Uterus (tissue), 3 donors: ENCODE measurements at regions not wholly inside any gene's neighbourhood (a gene's known extent, or its start where the extent isn't known, plus 50 kb on each side); places are given as distances from the start of the nearest gene placed in this dataset. TPM values are rescaled to one million over a fixed set of nuclear protein-coding genes. Genes with fewer than 3 reads are reported as not detected.

Experiments used
- DNase-seq, 2 donors: peaks; one replicate each; pipeline ENCODE4 v3.0.0-alpha.2; 2019 to 2020
- H3K27ac ChIP-seq, 2 donors: fragments of 200-600 bp; sonication (generic); 1 replicate in 1 of 2; 2 replicates in 1 of 2; pipeline ENCODE4 v1.5.1; 2016 to 2018
- H3K27me3 ChIP-seq, 2 donors: fragments of 200-600 bp; sonication (generic); one replicate each; pipeline ENCODE4 v1.5.1; 2018 to 2019; ENCODE audit warnings: control low read depth in 1 of 2
- H3K36me3 ChIP-seq, 2 donors: fragments of 200-600 bp; sonication (generic); one replicate each; pipeline ENCODE4 v1.5.1; 2019; ENCODE audit warnings: control low read depth in 1 of 2
- H3K4me1 ChIP-seq, 2 donors: fragments of 200-600 bp; sonication (generic); one replicate each; pipeline ENCODE4 v1.5.1; 2018 to 2019; ENCODE audit warnings: control low read depth in 1 of 2
- H3K4me3 ChIP-seq, 2 donors: fragments of 200-600 bp; sonication (generic); 1 replicate in 1 of 2; 2 replicates in 1 of 2; pipeline ENCODE4 v1.5.1; 2018 to 2019; ENCODE audit warnings: mild to moderate bottlenecking in 1 of 2
- H3K9me3 ChIP-seq, 2 donors: fragments of 200-600 bp; sonication (generic); one replicate each; pipeline ENCODE4 v1.5.1; 2019; ENCODE audit warnings: control low read depth in 1 of 2
- CTCF ChIP-seq, 4 experiments: fragments of 200-600 bp in 2 of 4; fragments of 450-650 bp in 2 of 4; sonication (generic) in 2 of 4; IDR thresholded peaks; one replicate each; pipeline ENCODE4 v1.5.1; 2016 to 2019; ENCODE audit warnings: antibody characterized with exemption in 4 of 4, mild to moderate bottlenecking in 2 of 4, moderate library complexity in 1 of 4
- POLR2A ChIP-seq, 2 donors: fragments of 450-650 bp; IDR thresholded peaks; one replicate each; pipeline ENCODE4 v1.6.1; 2016; ENCODE audit warnings: antibody characterized with exemption in 2 of 2, mild to moderate bottlenecking in 1 of 2, moderate library complexity in 1 of 2
- intact Hi-C: fragments of 100-400 bp; cut with DNase I; formaldehyde crosslinking; loops from one replicate; pipeline ENCODE4 v1.15.1; 2023; ENCODE audit warnings: low total_unique reads
- small RNA-seq: library from RNA; depleted of rRNA; stranded (forward); fragments of <200 nt; gene quantifications from one replicate; pipeline ENCODE3, GENCODE V24; 2016
- donor health status: DM: yes; HTN: yes; CAD: no.

GRCh38 chr6:137816688-137817618 is 50.1 kb upstream of the TNFAIP3 start:
- no peak overlapping the region for H3K4me3 ChIP-seq
- H3K36me3 ChIP-seq, result no peaks in the 10 kb centered on the region
- DNase-seq, result no peak
- no peak overlapping the region for H3K27ac ChIP-seq
- H3K9me3 ChIP-seq, result no peaks in the 10 kb centered on the region
- no peaks in the 10 kb centered on the region for H3K27me3 ChIP-seq
- intact Hi-C loops, result no loop called here
- peaks cover 0 to 4% of the 10 kb centered on the region in 2 donors for H3K4me1 ChIP-seq
- TF ChIP-seq CTCF (IDR thresholded peaks at IDR 0.05) (no peak), POLR2A (IDR thresholded peaks at IDR 0.05) (no peak)

Small RNAs in the stretch of these regions (small RNA-seq; reads per million reads assigned to genes)
- gene RF00019, result not detected
